GM06990 (cell line): ENCODE measurements at regions not wholly inside any gene's neighbourhood (a gene's known extent, or its start where the extent isn't known, plus 50 kb on each side); places are given as distances from the start of the nearest gene placed in this dataset.
A peak's percentile ranks its signal among the peaks of the same experiment; 100 is the strongest.
"Not testable (repeated sequence)": the region's sequence is repeated elsewhere in the genome, so short reads cannot be mapped to it uniquely, and the experiment has no call there.

ENCODE experiments used
- DNase-seq: peaks from one replicate; pipeline ENCODE4 v3.0.0-alpha.2; 2011; ENCODE audit not compliant: insufficient read length; ENCODE audit errors: extremely low read depth
- H3K27me3 ChIP-seq: replicated peaks from 2 replicates; pipeline ENCODE4 v1.6.0; 2011; ENCODE audit warnings: low read length; ENCODE audit not compliant: control insufficient read depth, insufficient read depth
- H3K36me3 ChIP-seq: 2 replicates; pipeline ENCODE4 v1.5.1; 2011; ENCODE audit warnings: low read length; ENCODE audit not compliant: control insufficient read depth, insufficient read depth
- H3K4me3 ChIP-seq: replicated peaks from 2 replicates; pipeline ENCODE4 v1.5.1; 2011; ENCODE audit warnings: low read depth, mild to moderate bottlenecking, control low read depth, low read length
- CTCF ChIP-seq: IDR thresholded peaks from 2 replicates; pipeline ENCODE4 v1.5.1; 2011; ENCODE audit warnings: low read length, control low read depth, mild to moderate bottlenecking, inconsistent platforms; ENCODE audit not compliant: insufficient read depth, poor library complexity, severe bottlenecking

GRCh38 chr20:39751557-39752137, 789.5 kb downstream of the DHX35 start:
- Histone ChIP-seq H3K36me3 (no peaks in the 10 kb centered on the region), H3K4me3 (no peak overlapping the region), H3K27me3 (no peaks in the 10 kb centered on the region)
- no peak for TF ChIP-seq CTCF
- DNase-seq, result peak; percentile 5

- no peak overlapping the region for H3K4me3 ChIP-seq
- no peaks in the 10 kb centered on the region for H3K27me3 ChIP-seq
- no peak for TF ChIP-seq CTCF
- no peak for DNase-seq
- H3K36me3 ChIP-seq, result no peaks in the 10 kb centered on the region
Observed at GRCh38 chr20:39745380-39745779, 783.2 kb downstream of the DHX35 start.

GRCh38 chr20:39738651-39739050, 776.5 kb downstream of the DHX35 start:
- H3K4me3 ChIP-seq, result no peak overlapping the region
- no peaks in the 10 kb centered on the region for H3K36me3 ChIP-seq
- no peak for DNase-seq
- TF ChIP-seq CTCF, result no peak
- H3K27me3 ChIP-seq, result no peaks in the 10 kb centered on the region; the same call in 1 of the 2 replicates

- Histone ChIP-seq H3K36me3 (no peaks in the 10 kb centered on the region), H3K27me3 (no peaks in the 10 kb centered on the region; the same call in 1 of the 2 replicates), H3K4me3 (no peak overlapping the region)
- no peak for TF ChIP-seq CTCF
- no peak for DNase-seq
Observed at GRCh38 chr20:39736434-39737327, 774.5 kb downstream of the DHX35 start.

GRCh38 chr20:39725513-39725912, 763.4 kb downstream of the DHX35 start:
- H3K4me3 ChIP-seq, DNase-seq, H3K36me3 ChIP-seq, H3K27me3 ChIP-seq: not testable (repeated sequence)

GRCh38 chr20:39719293-39719692, 757.1 kb downstream of the DHX35 start:
- Histone ChIP-seq H3K27me3 (no peaks in the 10 kb centered on the region), H3K36me3 (no peaks in the 10 kb centered on the region), H3K4me3 (no peak overlapping the region)
- no peak for TF ChIP-seq CTCF
- no peak for DNase-seq
